ENCODE measurements at regions not wholly inside any gene's neighbourhood (a gene's known extent, or its start where the extent isn't known, plus 50 kb on each side); places are given as distances from the start of the nearest gene placed in this dataset.
"Not testable (repeated sequence)": the region's sequence is repeated elsewhere in the genome, so short reads cannot be mapped to it uniquely, and the experiment has no call there.

DNA sequence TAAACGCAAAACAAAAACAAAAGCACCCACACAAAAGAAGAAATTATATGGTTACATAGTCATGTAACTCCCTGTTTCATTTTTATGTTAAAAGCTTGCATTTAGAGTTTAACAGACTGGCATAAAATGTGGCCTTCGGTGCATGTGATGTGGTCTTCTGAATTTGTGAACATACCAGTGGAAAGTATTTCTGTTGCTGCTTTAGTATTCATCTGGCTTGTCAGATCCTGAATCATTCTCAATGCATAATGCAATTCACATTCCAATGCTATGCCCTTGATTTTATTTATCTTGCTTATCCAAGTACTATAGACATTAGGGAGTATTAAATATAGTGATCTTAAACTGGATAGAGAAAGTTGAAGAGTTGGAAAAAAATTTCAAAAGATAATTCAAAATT, 740.2 kb upstream of the ZNF608 start:
- DNase-seq (ENCODE audit: low spot score) (peak; percentile 45), FAIRE-seq (peak; percentile 73)

DNA sequence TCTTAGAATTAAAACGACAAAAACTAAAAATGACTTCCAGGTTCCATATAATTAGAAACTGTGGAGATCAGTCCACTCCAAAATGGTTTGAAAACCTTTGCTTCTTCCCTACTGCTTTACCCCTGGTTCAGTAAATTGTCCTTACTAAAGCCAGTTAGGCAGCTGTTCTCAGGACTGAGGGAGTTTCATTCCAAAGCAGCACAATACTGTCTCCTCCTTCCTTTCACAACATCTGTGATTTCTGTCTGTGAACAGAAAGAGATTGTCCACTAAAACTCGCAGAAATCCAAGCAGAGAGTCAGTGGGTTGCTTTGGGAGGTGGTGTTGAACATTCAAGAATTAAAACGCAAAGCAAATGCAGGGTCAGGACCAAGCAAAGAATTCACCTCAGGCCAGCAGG, 740.8 kb upstream of the ZNF608 start:
- DNase-seq (ENCODE audit: low spot score): no peak
- no peak for FAIRE-seq

DNA sequence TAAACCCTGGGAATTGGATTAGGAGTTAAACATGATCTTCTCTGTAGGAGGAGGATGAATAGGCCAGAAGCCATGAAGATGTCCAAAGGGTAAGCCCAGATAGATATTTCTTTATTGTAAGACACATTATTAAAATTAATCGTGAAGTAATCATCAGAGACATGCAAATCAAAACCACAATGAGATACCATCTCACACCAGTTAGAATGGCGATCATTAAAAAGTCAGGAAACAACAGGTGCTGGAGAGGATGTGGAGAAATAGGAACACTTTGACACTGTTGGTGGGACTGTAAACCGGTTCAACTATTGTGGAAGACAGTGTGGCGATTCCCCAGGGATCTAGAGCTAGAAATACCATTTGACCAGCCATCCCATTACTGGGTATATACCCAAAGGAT, 741.2 kb upstream of the ZNF608 start:
- FAIRE-seq; DNase-seq (ENCODE audit: low spot score): not testable (repeated sequence)

DNA sequence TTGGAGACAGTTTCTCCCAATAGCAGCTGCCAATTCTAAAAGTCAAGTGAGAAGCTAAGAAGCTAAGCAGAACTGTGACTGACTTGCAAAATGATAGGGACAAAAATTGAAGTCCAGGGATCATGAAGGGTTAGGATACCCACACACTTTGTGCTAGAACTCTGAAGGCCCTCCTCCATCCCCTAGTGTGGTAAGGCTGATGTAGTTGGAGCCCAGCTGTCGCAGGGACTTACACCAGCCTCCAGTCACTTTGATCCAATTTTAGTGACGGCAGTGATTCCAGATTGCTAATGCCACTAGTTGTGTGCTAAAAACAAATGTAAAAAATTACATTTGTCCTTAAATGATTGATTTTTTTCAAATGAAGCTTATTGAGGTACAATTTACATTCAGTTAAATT, 742.7 kb upstream of the ZNF608 start:
- DNase-seq (ENCODE audit: low spot score): no peak
- FAIRE-seq: no peak

DNA sequence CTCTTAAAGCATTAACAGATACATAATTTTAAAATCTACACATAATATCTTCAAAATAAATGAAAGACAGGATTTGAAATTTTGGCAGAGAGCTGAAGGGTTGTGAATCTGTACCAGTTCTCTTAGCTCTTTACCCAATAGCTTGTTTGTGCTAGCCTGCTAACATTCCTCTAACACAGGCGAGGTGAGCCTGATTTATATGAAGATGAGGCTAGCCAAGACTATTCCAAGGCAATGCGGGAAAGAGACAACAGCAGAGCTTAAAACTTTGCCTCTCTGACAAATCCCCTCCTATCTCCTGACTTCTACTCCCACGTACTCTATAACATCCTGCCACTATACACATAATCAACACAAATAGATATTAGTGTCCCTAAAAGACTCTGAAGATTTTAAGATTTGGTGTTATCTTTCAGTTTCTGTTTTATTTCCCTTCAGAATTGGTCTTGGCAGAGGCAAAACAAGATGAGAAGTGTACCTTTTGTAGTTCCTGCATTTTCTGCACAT, 745.6 kb upstream of the ZNF608 start:
- no peak for DNase-seq (ENCODE audit: low spot score)
- FAIRE-seq: no peak

DNA sequence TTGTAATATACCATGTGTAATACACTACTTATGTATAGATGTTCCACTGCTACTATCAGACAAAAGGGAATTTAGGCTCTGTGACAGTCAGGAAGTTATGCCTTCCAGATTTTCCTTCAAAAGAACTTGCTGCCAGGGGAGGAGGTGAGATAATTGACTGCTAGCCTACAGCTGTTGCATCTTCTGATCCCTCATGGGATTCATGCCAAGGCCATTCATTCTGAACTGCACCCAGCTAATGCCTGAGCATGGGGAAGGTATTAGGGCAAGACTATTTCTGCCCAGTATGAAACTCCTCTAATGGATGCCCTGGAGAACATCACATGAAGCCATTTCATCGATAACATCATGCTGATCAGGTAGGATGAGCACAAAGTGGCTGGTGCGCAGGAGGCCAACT, 746.5 kb upstream of the ZNF608 start:
- DNase-seq (ENCODE audit: low spot score) (no peak), FAIRE-seq (no peak)

DNA sequence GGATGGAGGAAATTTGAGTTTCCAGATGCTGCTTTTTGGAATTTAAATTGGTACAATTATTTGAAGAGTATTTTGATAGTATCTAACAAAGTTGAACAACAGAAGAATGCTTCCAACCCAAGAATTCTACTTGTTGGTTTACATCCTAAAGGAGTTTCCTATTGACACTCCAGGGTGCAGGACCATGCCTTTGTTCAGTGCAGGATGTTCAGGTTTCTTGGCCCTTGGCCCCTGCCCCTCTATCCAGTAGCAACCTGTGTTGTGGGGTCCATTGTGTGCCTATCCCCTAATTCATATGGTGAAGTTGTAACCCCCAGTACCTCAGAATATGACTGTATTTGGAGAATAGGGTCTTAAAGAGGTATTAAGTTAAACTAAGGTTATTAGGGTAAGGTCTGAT, 750.0 kb upstream of the ZNF608 start:
- FAIRE-seq (no peak), DNase-seq (ENCODE audit: low spot score) (no peak)

DNA sequence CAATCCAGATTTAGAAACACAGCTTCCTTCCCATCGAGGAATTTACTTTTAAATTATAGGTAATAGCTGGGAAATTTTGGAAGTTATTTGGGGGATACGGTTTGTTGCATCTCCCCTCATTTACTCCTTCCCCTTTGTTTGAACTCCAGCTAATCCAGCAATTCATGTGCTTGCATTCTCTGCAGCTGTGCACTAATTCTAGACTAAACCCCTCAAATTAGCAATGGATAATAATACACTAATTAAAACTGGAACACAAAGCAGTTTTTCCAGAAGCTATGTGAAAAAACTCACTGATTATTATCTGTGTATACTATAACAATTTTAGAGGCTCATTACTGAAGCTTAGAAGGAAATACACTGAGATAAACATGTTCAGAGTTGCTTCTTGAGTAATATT, 751.2 kb upstream of the ZNF608 start:
- FAIRE-seq (no peak), DNase-seq (ENCODE audit: low spot score) (no peak)

DNA sequence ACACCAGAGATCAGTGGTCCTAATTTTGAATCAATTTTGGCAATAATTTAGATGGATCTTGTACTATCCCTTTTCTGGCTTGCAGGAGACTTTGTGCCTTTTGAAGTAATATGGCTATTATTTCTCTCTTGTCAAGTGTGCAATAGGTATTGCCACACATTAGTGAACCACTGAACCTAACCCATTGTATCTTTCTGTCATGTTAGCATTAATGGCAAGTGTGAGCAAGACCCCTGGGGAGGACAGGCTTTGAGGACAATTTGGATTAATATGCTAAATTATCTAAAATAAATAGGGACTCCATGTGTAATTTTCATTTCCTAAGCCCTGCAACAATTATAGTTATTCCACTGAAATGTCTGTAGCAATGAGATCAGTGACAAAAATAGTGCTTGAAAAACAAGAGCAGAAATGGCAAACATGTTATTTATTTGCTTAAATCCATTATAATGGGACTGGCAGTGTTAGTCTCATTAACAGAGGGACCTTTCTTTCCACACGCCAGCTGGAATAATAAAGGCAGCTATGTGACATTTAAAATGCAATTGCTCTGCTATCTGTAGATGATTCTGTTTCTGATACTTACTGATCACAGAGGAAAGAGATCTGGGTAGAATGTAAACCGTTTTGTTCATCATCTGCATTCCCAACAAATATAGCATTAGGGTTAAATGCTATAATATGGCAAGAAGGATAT, 753.3 kb upstream of the ZNF608 start:
- FAIRE-seq: no peak

DNA sequence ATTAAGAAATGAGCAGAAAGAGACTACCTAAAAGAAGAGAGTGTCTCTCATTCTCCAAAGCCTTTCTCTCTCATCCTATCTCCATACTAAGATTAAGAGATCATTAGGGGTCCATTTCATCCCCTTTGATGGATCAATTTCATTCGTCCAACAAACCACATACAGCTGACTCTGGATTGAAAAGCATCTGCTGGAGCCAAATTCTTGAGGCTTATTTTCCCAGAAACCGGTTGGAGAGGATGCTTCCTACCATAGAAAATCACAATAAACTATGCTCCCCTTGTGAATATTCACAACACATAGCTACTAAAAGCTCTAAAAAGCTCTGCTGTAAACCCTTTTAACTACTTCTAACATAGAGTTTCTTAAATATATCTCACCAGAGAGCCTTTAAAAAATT, 755.0 kb upstream of the ZNF608 start:
- no peak for DNase-seq (ENCODE audit: low spot score)
- FAIRE-seq: no peak

More for the DNA sequence above, 753.3 kb upstream of the ZNF608 start:
- DNase-seq (ENCODE audit: low spot score): no peak

DNA sequence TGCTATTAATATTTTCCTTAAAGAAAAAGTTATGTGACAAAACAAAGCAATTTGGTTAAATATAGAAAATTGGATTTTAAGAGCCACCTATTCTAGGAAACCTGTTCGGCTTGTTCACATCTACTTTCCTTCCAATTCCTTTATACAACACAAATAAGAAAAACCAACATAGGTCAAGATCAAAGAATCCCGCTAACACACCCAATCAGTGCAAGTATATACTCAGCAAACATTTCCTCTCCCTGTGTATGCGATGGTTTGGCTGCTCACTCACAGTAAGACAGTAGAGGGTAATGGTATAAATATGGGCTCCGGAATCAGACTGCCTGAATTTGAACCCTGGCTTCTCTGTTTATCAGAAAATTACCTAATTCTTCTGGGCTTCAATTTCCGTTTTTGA, 757.5 kb upstream of the ZNF608 start:
- FAIRE-seq: no peak

DNA sequence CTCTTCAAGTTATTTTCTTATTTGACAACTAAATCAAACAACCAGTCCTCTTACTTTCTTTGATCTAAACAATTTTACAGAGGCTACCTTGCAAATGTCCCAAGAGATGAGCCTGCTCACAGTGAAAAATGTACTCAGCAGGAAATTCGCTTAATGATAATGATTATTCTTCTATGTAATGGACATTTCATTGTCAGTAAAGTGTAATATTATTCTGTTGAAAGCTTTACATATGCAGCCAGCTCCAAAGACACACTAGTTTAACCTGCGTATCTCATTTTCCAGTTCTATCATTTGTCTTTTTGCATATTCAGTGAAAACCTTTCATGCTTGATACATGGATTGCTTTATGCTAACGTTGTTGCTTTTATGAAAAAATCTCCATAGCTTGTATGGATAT, 758.7 kb upstream of the ZNF608 start:
- FAIRE-seq (no peak), DNase-seq (ENCODE audit: low spot score) (no peak)

More for the DNA sequence above, 757.5 kb upstream of the ZNF608 start:
- DNase-seq (ENCODE audit: low spot score): no peak

DNA sequence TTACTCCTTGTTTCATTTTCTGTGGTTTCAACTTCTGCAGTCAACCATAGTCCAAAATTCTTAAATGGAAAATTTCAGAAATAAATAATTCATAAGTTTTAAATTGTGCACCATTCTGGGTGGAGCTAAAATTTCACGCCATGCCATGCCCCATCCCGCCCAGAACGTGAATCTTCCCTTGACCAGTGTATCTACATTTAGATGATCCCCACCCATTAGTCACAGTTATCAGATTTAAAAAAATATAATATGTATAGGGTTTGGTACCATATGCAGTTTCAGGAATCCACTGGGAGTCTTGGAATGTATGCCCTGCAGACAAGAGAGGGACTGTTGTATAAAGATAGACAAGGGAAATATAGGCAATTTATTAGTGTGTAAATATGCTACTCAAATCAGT, 759.7 kb upstream of the ZNF608 start:
- no peak for DNase-seq (ENCODE audit: low spot score)
- FAIRE-seq: no peak

DNA sequence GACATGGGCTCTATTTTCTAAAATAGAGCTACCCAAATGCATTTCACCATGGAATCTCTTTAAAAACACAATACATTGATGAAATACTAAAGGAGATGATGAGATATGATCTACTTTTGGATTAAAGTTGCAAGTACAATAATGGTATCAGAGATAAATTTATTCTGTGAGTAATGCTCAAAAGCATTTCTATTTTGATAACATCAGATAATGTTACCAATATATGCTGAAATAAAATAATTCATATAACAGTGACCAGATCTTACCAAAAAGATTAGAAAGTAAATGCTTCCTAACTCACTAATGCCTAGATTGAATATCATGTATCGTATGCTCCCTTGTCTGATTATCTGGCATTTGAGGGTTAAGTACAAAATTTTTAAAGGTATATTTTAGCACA, 761.8 kb upstream of the ZNF608 start:
- DNase-seq (ENCODE audit: low spot score): no peak
- no peak for FAIRE-seq

DNA sequence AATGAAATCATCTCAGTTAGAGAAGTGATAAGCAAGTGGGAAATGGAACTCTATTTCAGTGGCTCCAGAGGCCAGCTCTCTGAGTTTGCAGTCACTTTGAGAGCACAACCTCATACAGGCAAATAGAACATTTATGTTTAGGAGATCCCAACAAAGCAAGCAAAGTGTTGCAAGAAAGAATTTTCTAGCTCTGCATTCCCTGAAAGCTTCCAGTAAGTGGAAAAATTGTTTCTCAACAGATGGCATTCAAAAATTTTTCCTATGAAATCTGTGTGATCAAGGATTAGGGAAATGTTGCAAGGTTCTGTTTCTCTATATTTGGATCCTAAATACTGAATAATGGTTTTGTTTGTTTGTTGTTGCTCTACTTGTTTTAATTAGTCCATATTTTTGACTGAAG, 764.2 kb upstream of the ZNF608 start:
- no peak for FAIRE-seq
- DNase-seq (ENCODE audit: low spot score): no peak

DNA sequence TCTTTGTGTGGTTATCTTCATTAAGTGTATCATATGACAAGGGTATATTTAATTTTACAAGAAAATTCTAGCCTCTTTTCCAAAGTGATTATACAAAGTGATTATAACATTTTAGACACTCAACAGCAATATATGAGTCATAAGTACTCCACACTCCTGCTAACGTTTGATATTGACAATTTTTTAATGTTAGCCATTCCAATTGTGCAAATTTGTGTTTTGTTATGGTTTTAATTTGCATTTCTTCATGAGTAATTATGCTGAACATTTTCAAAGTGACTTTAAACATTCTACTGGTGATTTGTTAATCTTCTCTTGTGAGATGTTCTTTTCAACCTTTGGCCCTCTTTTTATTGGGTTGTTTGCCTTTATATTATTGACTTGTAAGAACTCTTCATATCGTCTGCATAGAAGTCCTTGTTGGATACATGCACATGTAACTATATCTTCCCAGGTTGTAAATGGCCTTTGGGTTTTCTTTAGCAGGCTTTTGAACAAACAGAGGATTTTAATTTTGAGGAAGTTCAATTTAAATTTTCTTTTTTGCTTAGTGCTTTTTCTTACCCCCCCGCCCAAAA, 771.6 kb upstream of the ZNF608 start:
- FAIRE-seq (no peak), DNase-seq (ENCODE audit: low spot score) (no peak)

DNA sequence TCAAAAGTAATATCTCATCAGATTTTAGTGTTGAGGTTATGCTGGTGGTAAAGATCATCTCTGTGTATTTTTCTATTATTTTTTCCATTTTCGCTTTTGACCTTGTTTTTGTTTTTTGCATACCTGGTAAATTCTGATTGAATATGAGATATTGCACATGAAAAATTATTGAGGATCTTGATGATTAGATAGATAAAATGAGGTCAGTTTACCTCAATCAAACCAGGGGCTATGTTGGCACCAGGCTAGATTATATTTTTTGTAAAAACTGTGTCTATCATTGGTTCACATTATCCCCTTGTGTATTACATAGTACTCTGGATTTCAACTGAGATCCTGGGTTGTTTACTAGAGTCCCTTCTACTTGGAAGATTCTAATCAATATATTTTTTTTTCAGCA, 774.9 kb upstream of the ZNF608 start:
- no peak for FAIRE-seq
- DNase-seq (ENCODE audit: low spot score): no peak

DNA sequence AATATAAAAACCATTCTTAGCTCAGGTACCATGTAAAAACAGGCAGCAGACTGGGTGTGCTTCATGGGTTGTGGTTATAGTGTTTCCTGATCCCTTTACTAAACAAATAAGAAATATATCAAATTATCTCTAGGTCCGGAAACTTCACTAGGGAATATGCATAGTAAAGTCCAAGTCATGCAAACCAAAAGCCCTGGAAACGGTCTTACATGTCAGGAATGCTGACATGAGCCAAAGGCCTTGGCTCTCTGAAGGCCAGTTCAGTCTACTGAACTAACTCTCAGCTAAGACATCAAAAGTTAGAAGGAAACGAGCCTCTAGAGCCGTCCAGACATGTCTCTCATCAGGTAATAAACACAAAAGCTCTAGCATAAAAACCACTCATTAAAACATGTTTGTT, 778.9 kb upstream of the ZNF608 start:
- FAIRE-seq (no peak), DNase-seq (ENCODE audit: low spot score) (no peak)

DNA sequence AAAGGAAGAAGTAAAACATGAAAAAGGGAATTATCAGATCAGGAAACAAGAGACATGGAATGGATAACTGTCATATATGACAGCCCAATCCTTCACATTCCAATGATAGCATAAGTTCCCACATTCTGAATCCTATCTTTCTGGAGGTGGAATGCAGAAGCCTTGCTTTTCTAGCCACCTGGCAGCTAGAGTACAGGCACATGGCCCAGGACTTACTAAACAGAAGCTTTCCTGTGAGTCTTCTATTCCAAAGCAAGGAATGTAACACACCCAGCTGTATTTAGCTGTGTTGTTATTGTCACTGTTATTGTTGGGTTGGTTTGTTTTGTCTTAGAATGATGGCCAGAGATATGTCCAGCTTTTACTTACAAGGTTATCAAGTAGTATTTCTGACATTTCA, 780.5 kb upstream of the ZNF608 start:
- DNase-seq (ENCODE audit: low spot score) (no peak), FAIRE-seq (no peak)

DNA sequence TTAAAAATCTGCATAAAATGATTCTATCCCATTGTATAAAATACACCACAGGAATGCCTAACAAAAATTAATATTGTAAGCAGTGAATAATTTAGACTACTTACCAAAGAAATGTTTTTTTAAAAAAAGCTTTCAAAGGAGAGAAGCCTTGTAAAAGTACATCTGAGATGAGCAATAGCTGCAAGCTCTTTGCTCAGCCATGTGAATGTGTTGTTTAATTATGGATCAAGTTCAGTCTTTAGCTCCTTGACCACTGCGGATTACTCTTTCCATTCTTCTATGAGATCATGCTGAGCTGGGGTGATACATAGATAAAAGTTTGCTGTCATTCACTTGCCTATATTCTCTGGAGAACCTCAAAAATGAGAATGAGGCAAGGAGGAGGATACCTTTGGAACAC, 782.4 kb upstream of the ZNF608 start:
- FAIRE-seq: no peak
- no peak for DNase-seq (ENCODE audit: low spot score)

DNA sequence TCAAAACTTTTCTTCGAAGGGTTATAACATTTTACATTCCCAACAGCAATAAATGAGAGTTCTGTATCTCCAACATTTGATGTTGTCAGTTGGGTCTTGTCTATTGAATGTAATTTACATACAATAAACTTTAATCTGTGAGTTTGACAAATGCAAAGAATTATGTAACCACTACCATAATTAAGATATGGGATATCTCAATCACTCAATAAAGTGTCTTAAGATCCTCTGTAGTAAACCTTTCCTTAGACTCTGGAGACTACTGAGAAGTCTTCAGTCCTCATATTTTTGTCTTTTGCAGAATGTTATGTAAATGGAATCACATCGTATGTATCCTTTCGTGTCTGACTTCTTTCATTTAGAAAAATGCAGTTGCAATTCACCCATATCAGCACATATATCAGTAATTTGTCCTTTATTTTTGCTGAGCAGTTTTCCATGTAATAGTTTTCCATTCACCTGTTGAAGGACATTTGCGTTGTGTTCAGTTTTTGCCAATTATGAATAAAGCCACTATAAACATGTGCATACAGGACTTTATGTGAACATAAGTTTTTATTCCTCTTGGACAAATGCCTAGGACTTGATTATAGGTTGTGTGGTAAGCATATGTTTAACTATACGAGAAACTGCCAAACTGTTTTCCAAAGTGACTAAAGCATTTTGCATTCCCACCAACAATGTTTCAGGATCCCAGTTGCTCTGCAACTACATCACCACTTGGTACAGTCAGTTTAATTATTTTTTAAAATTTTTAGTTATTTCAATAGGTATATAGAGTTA, 784.6 kb upstream of the ZNF608 start:
- FAIRE-seq: no peak
- DNase-seq (ENCODE audit: low spot score): no peak

DNA sequence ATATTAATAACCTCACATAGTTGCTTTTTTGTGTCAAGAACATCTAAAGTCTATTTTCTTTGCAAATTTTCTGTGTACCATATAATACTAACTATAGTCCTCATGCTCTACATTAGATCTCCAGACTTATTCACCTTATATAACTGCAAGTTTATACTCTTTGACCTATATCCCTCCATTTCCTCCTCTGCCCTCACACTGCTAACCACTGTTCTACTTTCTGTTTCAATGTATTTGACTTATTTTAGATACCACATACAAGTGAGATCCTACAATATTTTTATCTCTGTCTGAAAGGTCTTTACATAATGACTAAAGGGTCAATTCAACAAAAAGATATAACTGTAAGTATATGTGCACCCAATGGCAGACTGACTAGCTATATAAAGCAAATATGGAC, 789.7 kb upstream of the ZNF608 start:
- DNase-seq (ENCODE audit: low spot score) (no peak), FAIRE-seq (no peak)

DNA sequence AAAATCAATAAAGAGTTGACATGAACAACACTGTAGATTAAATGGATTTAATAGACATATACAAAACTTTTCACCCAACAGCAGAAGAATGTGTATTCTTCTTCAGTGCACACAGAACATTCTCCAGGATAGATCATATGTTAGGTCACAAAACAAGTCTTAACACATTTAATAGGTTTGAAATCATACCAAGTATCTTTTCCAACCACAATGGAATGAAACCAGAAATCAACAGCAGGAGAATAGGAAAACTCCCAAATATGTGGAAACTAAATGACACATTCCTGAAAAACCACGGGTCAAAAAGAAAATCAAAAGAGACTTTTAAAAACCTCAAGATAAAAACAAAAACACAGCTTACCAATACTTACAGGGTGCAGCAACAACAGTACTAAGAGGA, 790.1 kb upstream of the ZNF608 start:
- no peak for DNase-seq (ENCODE audit: low spot score)

More for the DNA sequence above, 790.1 kb upstream of the ZNF608 start:
- FAIRE-seq: no peak

Measured in RCC 7860 (cell line).